ENCODE measurements at regions not wholly inside any gene's neighbourhood (a gene's known extent, or its start where the extent isn't known, plus 50 kb on each side); places are given as distances from the start of the nearest gene placed in this dataset.
"Not testable (repeated sequence)": the region's sequence is repeated elsewhere in the genome, so short reads cannot be mapped to it uniquely, and the experiment has no call there.

DNA sequence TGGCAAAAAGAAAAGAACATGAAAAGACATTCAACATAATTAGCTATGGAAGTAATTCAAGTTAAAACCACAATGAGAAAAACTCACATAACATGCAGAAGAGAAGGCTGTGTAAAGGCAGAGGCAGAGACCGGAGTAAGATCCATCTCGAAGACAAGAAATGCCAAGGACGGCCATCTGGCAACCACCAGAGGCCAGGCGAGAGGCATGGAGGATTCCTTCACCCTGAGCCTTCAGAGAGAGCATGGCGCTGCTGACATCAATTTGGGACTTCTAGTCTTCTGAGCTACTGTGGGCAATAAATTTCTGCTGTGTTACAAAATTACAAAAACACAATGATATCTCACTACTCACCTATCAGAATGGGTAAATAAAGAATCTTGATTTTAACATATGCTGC is 381.0 kb downstream of the TSHZ3 start:
- ATAC-seq = no peak
- no peak for DNase-seq (ENCODE audit: low spot score in 2 of 2)
- Mint-ChIP-seq H3K27ac (no peak overlapping the region), H3K9me3 (peaks cover 0 to 3% of the 10 kb centered on the region in 2 donors), H3K36me3 (no peaks in the 10 kb centered on the region)

DNA sequence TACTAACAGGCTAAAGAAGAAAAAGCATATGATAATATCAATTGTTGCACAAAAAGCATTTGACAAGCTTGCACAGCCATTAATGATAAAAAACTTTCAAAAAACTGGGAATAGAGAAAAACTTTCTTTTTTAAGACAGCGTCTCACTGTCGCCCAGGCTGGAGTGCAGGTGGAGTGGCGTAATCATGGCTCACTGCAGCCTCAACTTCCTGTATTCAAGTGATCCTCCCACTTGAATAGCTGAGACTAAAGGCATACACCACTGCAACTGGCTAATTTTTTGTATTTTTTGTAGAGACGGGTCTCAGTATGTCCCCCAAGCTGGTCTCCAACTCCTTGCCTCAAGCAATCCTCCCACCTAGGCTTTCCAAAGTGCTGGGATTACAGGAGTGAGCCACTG is 382.8 kb downstream of the TSHZ3 start:
- DNase-seq (ENCODE audit: low spot score in 2 of 2) (no peak), ATAC-seq (no peak)
- peaks cover 5 to 9% of the 10 kb centered on the region in 2 donors for H3K9me3 Mint-ChIP-seq
- no peak overlapping the region for H3K27ac Mint-ChIP-seq
- no peaks in the 10 kb centered on the region for H3K36me3 Mint-ChIP-seq

DNA sequence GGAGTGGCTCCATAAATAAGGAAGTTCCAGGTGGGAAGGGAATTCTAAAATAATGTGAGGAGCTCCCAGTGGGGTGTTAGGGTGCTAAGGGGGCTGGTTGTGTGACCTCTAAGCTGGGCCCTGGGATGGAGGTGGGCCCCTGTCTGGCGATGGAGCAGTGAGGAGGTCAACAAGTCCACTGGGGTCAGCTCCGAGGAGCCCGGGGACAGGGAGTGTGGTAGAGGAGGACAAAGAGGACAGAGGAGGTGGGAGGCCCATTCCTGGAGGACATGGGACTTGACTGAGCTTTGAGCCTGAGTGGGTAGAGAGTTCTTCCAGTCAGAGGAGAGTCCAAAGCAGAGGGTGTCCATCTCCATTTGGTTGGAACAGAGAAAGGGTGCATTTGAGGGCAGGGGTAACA is 390.2 kb downstream of the TSHZ3 start:
- no peak overlapping the region for H3K27ac Mint-ChIP-seq
- ATAC-seq (no peak), DNase-seq (ENCODE audit: low spot score in 2 of 2) (no peak)
- H3K9me3 Mint-ChIP-seq = peaks cover 5 to 8% of the 10 kb centered on the region in 2 donors
- H3K36me3 Mint-ChIP-seq = no peaks in the 10 kb centered on the region

DNA sequence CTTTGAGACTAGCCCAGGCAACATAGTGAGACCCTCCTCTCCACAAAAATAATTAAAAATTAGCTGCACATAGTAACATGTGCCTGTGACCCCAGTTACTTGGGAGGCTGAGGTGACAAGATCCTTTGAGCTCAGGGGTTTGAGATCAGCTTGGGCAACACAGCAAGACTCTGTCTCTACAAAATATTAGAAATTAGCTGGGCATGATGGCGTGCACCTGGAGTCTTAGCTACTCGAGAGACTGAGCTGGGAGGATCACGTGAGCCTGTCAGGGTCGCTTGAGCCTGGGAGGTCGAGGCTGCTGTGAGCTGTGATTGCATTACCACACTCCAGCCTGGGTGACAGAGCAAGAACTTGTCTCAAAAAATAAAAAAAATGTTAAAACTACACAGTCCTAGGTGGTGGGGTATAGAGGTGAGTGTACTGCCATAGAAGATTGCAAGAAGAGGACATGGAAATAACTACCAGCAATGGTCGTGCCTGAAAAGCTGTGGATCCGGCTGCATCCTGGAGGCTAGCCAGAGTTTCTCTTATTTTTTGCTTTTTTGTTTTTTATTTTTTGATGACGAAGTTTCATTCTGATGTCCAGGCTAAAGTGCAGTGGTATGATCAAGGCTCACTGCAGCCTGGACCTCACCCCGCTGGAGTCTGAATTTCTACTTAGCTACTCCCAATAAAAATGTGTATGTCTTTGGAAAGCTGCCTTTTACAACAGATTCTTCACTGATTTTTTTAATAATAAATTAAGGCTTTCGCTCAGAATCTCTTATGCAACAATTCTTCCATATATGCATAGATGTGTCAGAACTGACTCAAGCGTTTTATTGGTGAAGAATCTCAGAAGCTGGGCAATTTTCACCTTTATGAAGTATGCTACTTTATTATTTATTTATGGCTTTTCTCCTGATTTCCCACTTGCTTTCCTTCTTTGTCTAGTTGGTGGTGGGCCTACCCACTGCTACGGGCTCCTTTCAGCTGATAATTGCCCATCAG is 393.8 kb downstream of the TSHZ3 start:
- no peak for DNase-seq (ENCODE audit: low spot score in 2 of 2)
- H3K36me3 Mint-ChIP-seq = no peaks in the 10 kb centered on the region
- no peak overlapping the region for H3K27ac Mint-ChIP-seq
- no peak for ATAC-seq
- peaks cover 0 to 3% of the 10 kb centered on the region in 2 donors for H3K9me3 Mint-ChIP-seq

DNA sequence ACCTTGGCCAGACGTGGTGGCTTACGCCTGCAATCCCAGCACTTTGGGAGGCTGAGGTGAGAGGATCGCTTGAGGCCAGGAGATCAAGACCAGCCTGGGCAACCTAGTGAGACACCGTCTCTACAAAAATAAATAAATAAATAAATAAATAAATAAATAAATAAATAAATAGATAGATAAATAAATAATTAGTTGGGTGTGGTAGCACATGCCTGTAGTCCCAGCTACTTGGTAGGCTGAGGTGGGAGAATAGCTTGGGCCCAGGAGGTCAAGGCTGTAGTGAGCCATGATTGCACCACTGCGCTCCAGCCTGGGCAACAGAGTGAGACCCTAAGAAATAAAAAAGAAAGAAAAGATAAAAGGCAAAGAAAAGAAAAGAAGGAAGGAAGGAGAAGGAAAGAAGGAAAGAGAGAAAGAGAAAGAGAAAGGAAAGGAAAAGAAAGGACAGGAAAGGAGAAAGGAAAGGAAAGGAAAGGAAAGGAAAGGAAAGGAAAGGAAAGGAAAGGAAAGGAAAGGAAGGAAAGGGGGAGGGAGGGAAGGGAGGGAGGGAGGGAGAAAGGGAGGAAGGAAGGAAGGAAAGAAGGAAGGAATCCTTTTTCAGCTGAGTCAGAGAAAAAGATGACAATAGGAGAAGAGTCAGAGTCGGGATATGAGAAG is 404.8 kb downstream of the TSHZ3 start:
- H3K9me3 Mint-ChIP-seq; DNase-seq (ENCODE audit: low spot score in 2 of 2); ATAC-seq; H3K27ac Mint-ChIP-seq; H3K36me3 Mint-ChIP-seq: not testable (repeated sequence)

DNA sequence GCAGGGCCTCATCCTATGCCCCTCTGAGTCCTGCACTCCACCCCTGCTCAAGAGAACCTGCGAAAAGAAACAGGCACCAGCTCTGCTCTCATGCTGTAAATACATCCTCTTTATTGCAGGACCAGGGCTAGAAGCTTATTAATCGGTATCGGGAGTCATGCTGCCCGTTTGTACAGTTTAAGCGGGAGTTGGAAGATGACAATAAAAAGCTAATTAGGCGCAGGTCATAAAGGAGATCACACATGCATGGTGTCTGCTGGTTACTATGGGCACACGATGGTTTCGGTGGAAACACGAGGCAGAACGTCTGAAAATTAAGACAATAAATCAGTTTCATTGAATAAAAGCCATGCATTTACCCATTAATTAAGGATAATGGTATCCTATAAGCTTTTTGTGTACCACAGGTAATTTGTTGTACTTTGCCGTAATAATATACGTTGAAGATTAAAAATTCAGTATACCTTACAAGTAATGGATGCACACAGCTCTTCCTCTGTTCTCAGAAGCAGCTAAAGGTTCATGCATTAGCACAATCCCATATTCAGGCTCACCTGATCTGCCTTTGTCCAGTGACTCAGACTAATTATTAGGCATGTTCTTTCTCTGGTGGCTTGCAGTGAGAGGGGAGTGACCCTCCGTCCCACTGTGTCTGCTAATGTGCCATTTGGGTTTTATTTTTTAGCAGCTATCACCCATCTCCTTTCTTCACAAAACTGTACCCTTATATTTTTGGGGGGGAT is 406.0 kb downstream of the TSHZ3 start:
- no peak overlapping the region for H3K27ac Mint-ChIP-seq
- no peaks in the 10 kb centered on the region for H3K9me3 Mint-ChIP-seq
- ATAC-seq (no peak), DNase-seq (ENCODE audit: low spot score in 2 of 2) (no peak)
- no peaks in the 10 kb centered on the region for H3K36me3 Mint-ChIP-seq

DNA sequence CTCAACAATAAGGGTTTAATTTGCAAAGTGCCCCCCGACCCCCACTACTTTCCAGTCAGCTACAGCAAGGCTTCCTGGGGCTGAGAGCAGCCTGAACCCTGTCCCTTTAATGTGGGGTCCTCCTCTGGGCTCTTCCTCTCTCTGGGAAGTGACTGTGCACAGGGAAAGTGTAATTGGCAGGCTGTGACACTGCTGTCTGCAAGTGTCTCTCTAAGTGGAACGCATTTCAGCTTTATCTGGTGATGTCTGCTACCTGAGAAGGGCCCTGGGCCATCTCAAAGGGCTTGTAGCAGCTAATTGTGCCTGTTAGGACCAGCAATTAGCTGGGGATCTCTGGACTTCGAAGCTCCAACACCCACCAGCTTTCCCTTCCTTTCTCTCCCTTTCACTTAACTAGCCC is 406.6 kb downstream of the TSHZ3 start:
- Mint-ChIP-seq H3K27ac (no peak overlapping the region), H3K36me3 (no peaks in the 10 kb centered on the region), H3K9me3 (no peaks in the 10 kb centered on the region)
- ATAC-seq (no peak), DNase-seq (ENCODE audit: low spot score in 2 of 2) (no peak)

DNA sequence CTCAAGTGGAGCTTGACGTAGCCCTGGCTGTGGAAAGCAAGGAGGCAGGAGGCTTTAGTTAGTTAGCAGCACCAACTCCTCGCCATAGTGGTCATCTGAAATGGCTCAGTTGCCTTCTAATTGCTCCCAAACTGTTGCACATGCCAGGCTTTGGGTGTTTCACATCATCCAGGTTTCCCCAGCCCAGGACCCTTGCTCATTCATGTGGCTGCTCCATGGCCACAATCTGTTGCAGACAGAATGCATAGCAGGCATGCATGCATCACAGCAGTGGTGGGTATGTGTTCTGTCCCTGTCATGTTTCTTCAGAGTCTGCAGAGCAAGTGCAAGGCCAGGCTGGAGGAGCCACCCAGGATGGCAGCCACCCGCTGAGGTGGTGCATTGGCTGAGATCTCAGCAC is 407.6 kb downstream of the TSHZ3 start:
- Mint-ChIP-seq H3K36me3 (no peaks in the 10 kb centered on the region), H3K9me3 (no peaks in the 10 kb centered on the region), H3K27ac (no peak overlapping the region)
- ATAC-seq (no peak), DNase-seq (ENCODE audit: low spot score in 2 of 2) (no peak)

DNA sequence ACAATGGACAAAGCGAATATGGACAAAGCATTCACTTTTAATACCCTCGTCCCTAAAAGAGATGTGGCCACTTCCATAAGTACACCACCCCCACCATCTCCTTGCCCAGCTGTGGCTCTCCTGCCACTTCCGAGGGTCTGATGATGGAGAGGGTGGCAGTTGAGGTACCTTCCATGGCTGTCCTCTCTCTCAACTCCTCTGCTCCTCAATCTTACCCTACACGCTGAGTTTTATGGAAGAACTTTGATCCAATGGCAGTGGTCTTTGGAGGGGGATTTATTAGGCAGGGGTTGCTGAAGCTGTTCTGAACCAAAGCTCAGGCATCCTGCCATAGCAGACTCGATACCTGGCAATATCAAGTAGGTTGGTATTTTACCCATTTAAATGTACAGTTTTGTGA is 413.0 kb downstream of the TSHZ3 start:
- DNase-seq (ENCODE audit: low spot score in 2 of 2) = no peak
- ATAC-seq = no peak
- no peak overlapping the region for H3K27ac Mint-ChIP-seq

DNA sequence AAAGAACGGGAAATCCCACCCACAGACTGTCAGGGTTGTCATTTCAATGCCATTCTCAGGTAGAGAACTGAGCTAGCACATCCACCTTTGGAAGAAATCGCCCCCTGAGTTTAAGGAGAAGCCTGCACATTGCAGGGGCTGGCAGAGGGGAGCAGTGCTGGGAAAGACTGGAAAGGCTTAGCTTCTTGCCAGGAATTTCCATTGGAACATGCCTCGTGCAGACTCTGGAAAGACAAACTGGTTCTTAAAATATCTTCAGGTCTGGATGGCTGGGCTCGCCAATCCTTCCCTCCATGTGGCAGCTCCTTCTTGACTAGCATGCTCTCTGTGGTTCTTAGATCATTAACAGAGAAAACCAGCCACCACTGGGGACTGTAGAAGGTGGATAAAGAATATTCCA is 414.1 kb downstream of the TSHZ3 start:
- Mint-ChIP-seq H3K9me3 (peaks cover 4 to 9% of the 10 kb centered on the region in 2 donors), H3K27ac (no peak overlapping the region), H3K36me3 (no peaks in the 10 kb centered on the region)
- ATAC-seq = no peak
- no peak for DNase-seq (ENCODE audit: low spot score in 2 of 2)

More for the DNA sequence above, 413.0 kb downstream of the TSHZ3 start:
- peaks cover 4 to 9% of the 10 kb centered on the region in 2 donors for H3K9me3 Mint-ChIP-seq
- H3K36me3 Mint-ChIP-seq = no peaks in the 10 kb centered on the region

DNA sequence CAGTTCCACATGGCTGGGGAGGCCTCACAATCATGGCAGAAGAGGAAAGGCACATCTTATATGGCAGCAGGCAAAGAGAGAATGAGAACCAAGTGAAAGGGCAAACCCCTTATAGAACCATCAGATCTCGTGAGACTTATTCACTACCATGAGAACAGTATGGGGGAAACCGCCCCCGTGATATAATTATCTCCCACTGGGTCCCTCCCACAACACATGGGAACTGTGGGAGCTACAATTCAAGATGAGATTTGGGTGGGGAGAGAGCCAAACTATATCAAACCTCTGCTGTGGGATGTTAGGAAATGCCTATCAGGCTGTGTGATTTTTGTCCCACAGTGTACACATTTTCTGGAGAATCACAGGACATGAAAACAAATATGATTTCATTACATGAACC is 415.8 kb downstream of the TSHZ3 start:
- H3K36me3 Mint-ChIP-seq; ATAC-seq; H3K27ac Mint-ChIP-seq; DNase-seq (ENCODE audit: low spot score in 2 of 2); H3K9me3 Mint-ChIP-seq: not testable (repeated sequence)

DNA sequence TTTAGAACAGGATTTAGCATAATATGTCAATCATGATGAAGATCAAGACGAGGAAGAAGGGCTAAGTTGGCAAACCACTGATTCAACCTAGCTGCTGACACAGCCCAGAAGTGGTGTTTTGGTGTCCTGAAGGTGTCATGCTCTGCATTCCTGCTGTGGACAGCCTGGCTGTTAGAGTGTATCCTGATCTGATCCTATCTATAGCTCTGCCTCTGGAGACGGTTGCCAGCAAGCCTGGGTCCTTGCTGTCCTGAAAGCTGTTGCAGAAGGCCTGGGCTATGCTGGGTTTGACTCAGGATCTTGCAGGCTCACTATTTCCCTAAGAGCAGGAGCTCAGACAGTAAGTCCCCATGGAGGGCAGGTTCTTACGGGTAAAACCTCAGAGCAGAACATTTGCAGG is 416.4 kb downstream of the TSHZ3 start:
- Mint-ChIP-seq H3K9me3 (peaks cover 4 to 9% of the 10 kb centered on the region in 2 donors), H3K36me3 (peaks cover 0 to 1% of the 10 kb centered on the region in 2 donors), H3K27ac (no peak overlapping the region)
- no peak for DNase-seq (ENCODE audit: low spot score in 2 of 2)
- ATAC-seq = no peak

DNA sequence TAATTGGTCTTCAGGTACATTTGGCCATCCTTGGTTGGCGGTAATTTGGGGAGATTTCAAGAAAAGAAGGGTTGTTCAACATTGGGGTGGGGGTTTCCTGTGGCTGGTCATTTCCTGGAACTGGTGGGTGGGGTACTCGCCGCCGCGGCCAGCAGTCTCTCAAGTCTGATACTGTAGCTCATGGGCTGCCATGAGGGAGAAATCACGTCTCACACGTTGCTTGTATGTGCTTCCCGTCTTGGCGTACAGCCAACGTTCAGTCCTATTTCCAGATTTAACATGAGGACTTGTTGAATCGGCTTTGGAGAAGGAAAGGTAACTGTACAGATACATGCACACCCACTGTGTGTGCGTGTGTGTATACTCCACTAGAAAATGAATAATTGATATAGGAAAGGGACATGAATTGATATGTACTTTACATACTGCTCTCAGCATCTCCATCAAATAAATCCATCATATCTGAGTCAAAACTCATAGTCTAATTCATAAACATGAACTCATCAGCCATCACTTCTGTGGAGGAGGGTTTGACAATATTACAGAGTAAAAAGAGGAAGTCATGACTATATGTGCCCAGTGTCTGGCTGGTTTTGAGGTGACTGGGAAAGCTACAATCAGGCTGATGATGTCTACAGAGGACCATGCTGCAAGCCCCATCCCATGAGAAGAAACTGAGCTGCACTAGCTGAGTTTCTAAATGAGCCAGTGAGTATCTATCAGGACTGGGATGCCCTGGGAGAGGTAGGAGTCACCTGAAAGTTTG is 418.1 kb downstream of the TSHZ3 start:
- peaks cover 4 to 16% of the 10 kb centered on the region in 2 donors for H3K9me3 Mint-ChIP-seq
- peaks cover 0 to 7% of the 10 kb centered on the region in 2 donors for H3K36me3 Mint-ChIP-seq
- H3K27ac Mint-ChIP-seq = no peak overlapping the region
- DNase-seq (ENCODE audit: low spot score in 2 of 2) = no peak
- ATAC-seq = no peak

DNA sequence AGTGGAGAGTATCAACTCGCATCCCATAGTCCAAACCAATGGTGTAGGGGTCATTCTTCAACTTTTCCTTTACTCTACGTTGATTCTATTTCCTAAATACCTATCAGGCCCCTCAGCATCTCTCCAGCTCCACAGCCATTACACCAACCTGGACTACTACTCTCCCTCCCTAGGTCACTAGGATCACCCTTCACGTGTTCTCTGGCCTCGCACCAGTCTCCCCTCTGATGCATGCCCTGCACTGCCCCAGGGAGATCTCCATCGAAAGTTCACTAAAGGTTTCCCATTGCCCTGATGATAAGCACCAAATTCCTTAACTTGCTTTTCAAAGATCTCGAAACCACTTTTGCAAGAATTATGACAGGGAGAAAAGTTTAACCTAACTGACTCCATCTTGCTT is 421.5 kb downstream of the TSHZ3 start:
- DNase-seq (ENCODE audit: low spot score in 2 of 2) (no peak), ATAC-seq (no peak)
- Mint-ChIP-seq H3K9me3 (peaks cover 4 to 7% of the 10 kb centered on the region in 2 donors), H3K27ac (no peak overlapping the region), H3K36me3 (peaks cover 0 to 7% of the 10 kb centered on the region in 2 donors)

DNA sequence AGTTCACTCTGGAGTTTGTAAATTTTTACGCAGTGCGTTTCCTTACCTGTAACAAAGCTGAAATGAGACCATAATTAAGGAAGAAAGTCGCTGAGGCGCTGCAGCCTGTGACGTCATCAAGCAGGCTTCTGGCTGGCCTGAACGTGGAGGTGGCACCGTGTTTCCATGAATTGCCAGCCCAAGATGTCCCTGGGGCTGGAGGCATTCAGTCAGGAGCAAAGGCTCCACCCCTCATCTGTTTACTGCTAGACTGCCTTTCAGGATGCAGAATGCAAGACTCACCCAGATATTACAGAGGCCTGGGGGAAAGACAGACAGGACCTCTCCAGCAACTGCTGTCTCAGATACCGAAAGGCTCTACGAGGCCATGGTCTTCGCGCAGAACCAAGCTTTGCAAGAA is 424.6 kb downstream of the TSHZ3 start:
- Mint-ChIP-seq H3K9me3 (peaks cover 0 to 7% of the 10 kb centered on the region in 2 donors), H3K27ac (no peak overlapping the region), H3K36me3 (peaks cover 0 to 7% of the 10 kb centered on the region in 2 donors)
- no peak for ATAC-seq
- DNase-seq (ENCODE audit: low spot score in 2 of 2) = no peak

DNA sequence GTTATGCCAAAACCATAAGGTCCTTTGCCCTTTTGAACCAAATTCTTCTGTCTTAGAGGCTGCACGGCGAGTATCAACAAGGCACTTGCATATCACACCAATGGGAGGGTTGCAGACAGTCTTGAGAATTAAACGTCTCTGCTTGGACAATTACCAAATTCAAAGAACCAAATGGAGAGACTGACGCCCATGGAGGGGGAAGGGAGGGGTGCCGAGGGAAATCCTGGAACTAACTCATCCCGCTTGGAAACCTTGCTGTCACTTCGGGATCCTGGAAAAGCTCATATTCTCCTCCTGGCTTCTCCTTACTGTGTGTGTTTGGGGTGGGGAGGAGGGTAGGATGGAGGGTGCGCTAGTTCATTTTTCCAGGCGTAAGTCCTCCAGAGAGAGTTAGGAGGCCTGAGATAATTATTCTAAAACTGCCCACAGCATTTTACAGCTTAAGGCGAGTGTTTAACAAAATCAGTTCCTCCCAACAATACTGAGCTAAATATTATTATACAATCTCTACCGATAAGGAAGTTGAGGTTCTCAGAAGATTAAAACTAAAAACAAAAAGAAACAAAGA is 425.1 kb downstream of the TSHZ3 start:
- ATAC-seq = no peak
- no peak for DNase-seq (ENCODE audit: low spot score in 2 of 2)
- H3K27ac Mint-ChIP-seq = no peak overlapping the region
- peaks cover 0 to 7% of the 10 kb centered on the region in 2 donors for H3K36me3 Mint-ChIP-seq
- peaks cover 0 to 7% of the 10 kb centered on the region in 2 donors for H3K9me3 Mint-ChIP-seq
